IMR-90 (cell line): ENCODE measurements at regions not wholly inside any gene's neighbourhood (a gene's known extent, or its start where the extent isn't known, plus 50 kb on each side); places are given as distances from the start of the nearest gene placed in this dataset.

Experiments
- ATAC-seq: fragments of 200-7000 bp; cut with Tn5 transposase; 2 replicates; pipeline ENCODE4 v1.9.1; 2020; ENCODE audit warnings: low read depth, mild to moderate bottlenecking, moderate library complexity
- BruUV-seq: library from RNA; stranded (reverse); fragments of 400-500 nt; replicated peaks from 2 replicates; lab custom pipeline; 2021; lab: Mats Ljungman, UMichigan
- CTCF ChIA-PET: fragments of 300-600 bp; formaldehyde crosslinking; extraction: SDS; loops from one replicate; lab custom pipeline; 2021; ENCODE audit warnings: antibody characterized with exemption; lab: Yijun Ruan, JAX
- POLR2A ChIA-PET: fragments of 300-600 bp; sonication (Branson Sonifier 250); formaldehyde crosslinking; loops from one replicate; lab custom pipeline; 2022; ENCODE audit warnings: antibody characterized with exemption; ENCODE audit not compliant: unreplicated experiment; lab: Charles Lee
- DNase-seq: peaks from one replicate; pipeline ENCODE4 v3.0.0; 2013
- H2AFZ ChIP-seq: replicated peaks from 2 replicates; pipeline ENCODE3; 2013; ENCODE audit warnings: low read length, mild to moderate bottlenecking; ENCODE audit not compliant: poor library complexity
- H2AK5ac ChIP-seq: 2 replicates; pipeline ENCODE4 v1.6.1; 2013; ENCODE audit warnings: low read depth, low read length, inconsistent platforms
- H2AK9ac ChIP-seq: replicated peaks from 2 replicates; pipeline ENCODE3; 2013; ENCODE audit warnings: mild to moderate bottlenecking, low read depth, low read length, moderate library complexity; ENCODE audit not compliant: poor library complexity
- H2BK120ac ChIP-seq: 2 replicates; pipeline ENCODE4 v1.6.1; 2013; ENCODE audit warnings: low read depth, low read length, inconsistent platforms
- H2BK15ac ChIP-seq: 3 replicates; pipeline ENCODE4 v1.6.1; 2013; ENCODE audit warnings: low read depth, low read length, inconsistent platforms
- H2BK20ac ChIP-seq: 2 replicates; pipeline ENCODE4 v1.6.1; 2013; ENCODE audit warnings: low read depth, mild to moderate bottlenecking, inconsistent platforms, low read length, moderate library complexity
- H2BK5ac ChIP-seq: 2 replicates; pipeline ENCODE4 v1.6.1; 2013; ENCODE audit warnings: mild to moderate bottlenecking, low read depth, low read length, inconsistent platforms; ENCODE audit not compliant: poor library complexity, severe bottlenecking
- H3K14ac ChIP-seq: replicated peaks from 2 replicates; pipeline ENCODE4 v1.6.1; 2013; ENCODE audit warnings: low read depth, low read length, inconsistent platforms
- H3K18ac ChIP-seq: 2 replicates; pipeline ENCODE4 v1.6.1; 2013; ENCODE audit warnings: low read depth, low read length, control low read depth
- H3K23ac ChIP-seq: 2 replicates; pipeline ENCODE4 v1.6.1; 2013; ENCODE audit warnings: low read depth, low read length, inconsistent platforms
- H3K27ac ChIP-seq: 2 replicates; pipeline ENCODE4 v1.5.1; 2013; ENCODE audit warnings: mild to moderate bottlenecking, control low read depth, low read length; ENCODE audit not compliant: insufficient read depth
- H3K27me3 ChIP-seq: 2 replicates; pipeline ENCODE4 v1.6.1; 2013; ENCODE audit warnings: low read length; ENCODE audit not compliant: control insufficient read depth, insufficient read depth
- H3K36me3 ChIP-seq: 2 replicates; pipeline ENCODE4 v1.6.1; 2013; ENCODE audit warnings: low read length, mixed read lengths; ENCODE audit not compliant: control insufficient read depth, insufficient read depth
- H3K4ac ChIP-seq: 2 replicates; pipeline ENCODE4 v1.6.1; 2013; ENCODE audit warnings: low read depth, low read length, inconsistent platforms
- H3K4me1 ChIP-seq: 2 replicates; pipeline ENCODE4 v1.6.1; 2013; ENCODE audit warnings: low read length, mixed read lengths; ENCODE audit not compliant: control insufficient read depth, insufficient read depth
- H3K4me2 ChIP-seq: 2 replicates; pipeline ENCODE4 v1.6.1; 2013; ENCODE audit warnings: low read depth, mild to moderate bottlenecking, control low read depth, low read length, moderate library complexity
- H3K4me3 ChIP-seq: 2 replicates; pipeline ENCODE4 v1.5.1; 2013; ENCODE audit warnings: low read depth, mild to moderate bottlenecking, control low read depth, low read length, moderate library complexity; ENCODE audit not compliant: insufficient read depth
- H3K56ac ChIP-seq: 2 replicates; pipeline ENCODE4 v1.6.1; 2013; ENCODE audit warnings: low read length, inconsistent platforms; ENCODE audit not compliant: insufficient read depth; ENCODE audit errors: extremely low read depth
- H3K79me1 ChIP-seq, 2 experiments: 2 replicates each; pipeline ENCODE4 v1.6.1; 2013; ENCODE audit warnings: low read length in 2 of 2, inconsistent platforms in 1 of 2, low read depth in 1 of 2
- H3K9ac ChIP-seq: 2 replicates; pipeline ENCODE4 v1.6.1; 2013; ENCODE audit warnings: low read depth, low read length, control low read depth
- H3K9me1 ChIP-seq: 2 replicates; pipeline ENCODE4 v1.6.1; 2013; ENCODE audit warnings: low read length, inconsistent platforms; ENCODE audit not compliant: insufficient read depth
- H3K9me3 ChIP-seq: 2 replicates; pipeline ENCODE4 v1.6.1; 2013; ENCODE audit warnings: low read length; ENCODE audit not compliant: control insufficient read depth, insufficient read depth
- H4K20me1 ChIP-seq: 2 replicates; pipeline ENCODE4 v1.6.1; 2013; ENCODE audit warnings: low read length, inconsistent platforms; ENCODE audit not compliant: insufficient read depth
- H4K5ac ChIP-seq: 2 replicates; pipeline ENCODE4 v1.6.1; 2013; ENCODE audit warnings: mild to moderate bottlenecking, low read depth, low read length, control low read depth
- H4K8ac ChIP-seq, 2 experiments: 2 replicates each; pipeline ENCODE4 v1.6.1; 2013; ENCODE audit warnings: low read depth in 2 of 2, low read length in 2 of 2, control low read depth in 1 of 2, inconsistent platforms in 1 of 2
- H4K91ac ChIP-seq: 2 replicates; pipeline ENCODE4 v1.6.1; 2013; ENCODE audit warnings: low read depth, low read length, inconsistent platforms; ENCODE audit not compliant: insufficient read depth
- CHD1 ChIP-seq: IDR thresholded peaks from 2 replicates; pipeline ENCODE4 v1.6.1; 2012; ENCODE audit warnings: low read depth, low read length, improper control_type of control experiment
- ELK1 ChIP-seq: fragments of 150-350 bp; IDR thresholded peaks from 2 replicates; pipeline ENCODE4 v1.6.1; 2016; ENCODE audit warnings: low read depth, mild to moderate bottlenecking, low read length, moderate library complexity, borderline replicate concordance
- FOS ChIP-seq: fragments of 150-350 bp; IDR thresholded peaks from 2 replicates; pipeline ENCODE4 v1.6.1; 2016; ENCODE audit warnings: low read depth, low read length
- MAFK ChIP-seq: IDR thresholded peaks from 2 replicates; pipeline ENCODE4 v1.6.1; 2012; ENCODE audit warnings: low read depth, low read length, improper control_type of control experiment
- MAZ ChIP-seq: IDR thresholded peaks from 2 replicates; pipeline ENCODE4 v1.6.1; 2012; ENCODE audit warnings: low read depth, mild to moderate bottlenecking, low read length, improper control_type of control experiment, moderate library complexity, borderline replicate concordance
- NFE2L2 ChIP-seq: fragments of 150-350 bp; IDR thresholded peaks from 2 replicates; pipeline ENCODE4 v1.6.1; 2016; ENCODE audit warnings: low read depth, mild to moderate bottlenecking, low read length
- POLR2A ChIP-seq: IDR thresholded peaks from 2 replicates; pipeline ENCODE4 v1.6.1; 2012; ENCODE audit warnings: mild to moderate bottlenecking, low read depth, low read length
- RCOR1 ChIP-seq: IDR thresholded peaks from 2 replicates; pipeline ENCODE4 v1.6.1; 2012; ENCODE audit warnings: mild to moderate bottlenecking, low read length, improper control_type of control experiment; ENCODE audit not compliant: insufficient replicate concordance
- SMC3 ChIP-seq: fragments of 150-350 bp; IDR thresholded peaks from 2 replicates; pipeline ENCODE4 v1.6.1; 2016; ENCODE audit warnings: low read depth, mild to moderate bottlenecking, antibody characterized with exemption, low read length, moderate library complexity
- WGBS, 2 experiments: methylation state at CpG; one replicate each; pipeline versions ENCODE4 v1.1.5 to v1.1.7; 2013; ENCODE audit warnings: missing lambda C conversion rate in 2 of 2; ENCODE audit not compliant: insufficient read length in 1 of 2; ENCODE audit errors: extremely low coverage in 2 of 2; 5-methylcytosine and 5-hydroxymethylcytosine counted together
- dilution Hi-C: fragments of 300-500 bp; cut with HindIII; formaldehyde crosslinking; loops from one replicate; pipeline ENCODE4 v1.14.3; 2018; ENCODE audit warnings: low sequenced_read_pairs; ENCODE audit not compliant: unreplicated experiment
- in situ Hi-C: fragments of 300-500 bp; cut with MboI; formaldehyde crosslinking; loops from 3 replicates; pipeline ENCODE4 v1.14.3; 2019; ENCODE audit warnings: low sequenced_read_pairs, inconsistent platforms, mixed read lengths
- intact Hi-C: fragments of 100-400 bp; cut with micrococcal nuclease; formaldehyde crosslinking; loops from 2 replicates; pipeline ENCODE4 v1.10.0; 2022
- TF ChIP-seq, protein P1 (sequence below): conservative IDR thresholded peaks from 2 replicates; pipeline ENCODE4 v1.5.1; 2012; ENCODE audit warnings: mild to moderate bottlenecking, low read depth, low read length, improper control_type of control experiment
- TF ChIP-seq, protein P2 (sequence below): fragments of 150-350 bp; IDR thresholded peaks from 2 replicates; pipeline ENCODE4 v1.6.1; 2017; ENCODE audit warnings: mild to moderate bottlenecking, antibody characterized with exemption, low read length, low read depth

DNA sequence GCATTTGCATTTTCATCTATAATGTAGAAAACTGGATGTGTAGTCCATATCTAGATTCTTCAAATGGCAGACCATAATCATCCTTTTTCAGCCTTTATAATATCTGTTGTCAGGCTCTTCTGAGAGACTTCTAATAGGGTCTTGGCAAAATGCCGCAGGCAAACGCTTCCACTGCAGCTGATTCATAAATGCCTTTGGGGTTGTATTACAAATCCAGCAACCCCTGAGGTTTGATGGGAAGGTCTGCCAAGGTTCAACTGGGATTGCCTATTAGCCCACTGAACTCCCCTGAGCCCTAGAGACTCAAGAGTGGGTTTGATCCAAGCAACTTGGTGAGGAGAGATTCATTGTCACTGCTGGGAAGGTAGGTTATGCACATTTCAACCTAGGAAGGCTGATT lies 365.2 kb upstream of the POU3F2 start:
- CTCF ChIA-PET: no interaction called here
- POLR2A ChIA-PET: no interaction called here
- DNase-seq (no peak), ATAC-seq (no peak)
- Histone ChIP-seq H3K27me3 (no peaks in the 10 kb centered on the region), H3K9me1 (no peaks in the 10 kb centered on the region), H3K23ac (no peak overlapping the region), H3K18ac (no peak overlapping the region), H3K27ac (no peak overlapping the region), H3K4me2 (no peak overlapping the region), H3K4me1 (no peaks in the 10 kb centered on the region), H4K8ac (no peak overlapping the region), H3K4me3 (no peak overlapping the region), H2BK20ac (no peak overlapping the region), H2BK5ac (no peak overlapping the region), H3K9ac (no peak overlapping the region), H2BK120ac (no peak overlapping the region), H3K79me1 (no peaks in the 10 kb centered on the region), H3K9me3 (peaks cover 3% of the 10 kb centered on the region), H3K4ac (no peak overlapping the region), H4K20me1 (no peaks in the 10 kb centered on the region), H2BK15ac (no peak overlapping the region), H3K56ac (no peak overlapping the region), H3K36me3 (no peaks in the 10 kb centered on the region), H2AFZ (no peak overlapping the region), H4K91ac (no peak overlapping the region), H2AK5ac (no peak overlapping the region), H3K14ac (no peak overlapping the region), H2AK9ac (no peak overlapping the region), H4K5ac (no peak overlapping the region)
- intact Hi-C loops (no loop called here), dilution Hi-C loops (no loop called here), in situ Hi-C loops (no loop called here)
- 62% methylated on average over 2 of the region's 2 CpGs; no CpG with 5 or more reads in 1 of the 2 experiments for WGBS, 2 experiments
- TF ChIP-seq RCOR1 (no peak), POLR2A (no peak), MAFK (no peak), MAZ (no peak), SMC3 (no peak), CHD1 (no peak), FOS (no peak), NFE2L2 (no peak), ELK1 (no peak)
- TF ChIP-seq, protein P1, sequence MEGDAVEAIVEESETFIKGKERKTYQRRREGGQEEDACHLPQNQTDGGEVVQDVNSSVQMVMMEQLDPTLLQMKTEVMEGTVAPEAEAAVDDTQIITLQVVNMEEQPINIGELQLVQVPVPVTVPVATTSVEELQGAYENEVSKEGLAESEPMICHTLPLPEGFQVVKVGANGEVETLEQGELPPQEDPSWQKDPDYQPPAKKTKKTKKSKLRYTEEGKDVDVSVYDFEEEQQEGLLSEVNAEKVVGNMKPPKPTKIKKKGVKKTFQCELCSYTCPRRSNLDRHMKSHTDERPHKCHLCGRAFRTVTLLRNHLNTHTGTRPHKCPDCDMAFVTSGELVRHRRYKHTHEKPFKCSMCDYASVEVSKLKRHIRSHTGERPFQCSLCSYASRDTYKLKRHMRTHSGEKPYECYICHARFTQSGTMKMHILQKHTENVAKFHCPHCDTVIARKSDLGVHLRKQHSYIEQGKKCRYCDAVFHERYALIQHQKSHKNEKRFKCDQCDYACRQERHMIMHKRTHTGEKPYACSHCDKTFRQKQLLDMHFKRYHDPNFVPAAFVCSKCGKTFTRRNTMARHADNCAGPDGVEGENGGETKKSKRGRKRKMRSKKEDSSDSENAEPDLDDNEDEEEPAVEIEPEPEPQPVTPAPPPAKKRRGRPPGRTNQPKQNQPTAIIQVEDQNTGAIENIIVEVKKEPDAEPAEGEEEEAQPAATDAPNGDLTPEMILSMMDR: no peak
- TF ChIP-seq, protein P2, sequence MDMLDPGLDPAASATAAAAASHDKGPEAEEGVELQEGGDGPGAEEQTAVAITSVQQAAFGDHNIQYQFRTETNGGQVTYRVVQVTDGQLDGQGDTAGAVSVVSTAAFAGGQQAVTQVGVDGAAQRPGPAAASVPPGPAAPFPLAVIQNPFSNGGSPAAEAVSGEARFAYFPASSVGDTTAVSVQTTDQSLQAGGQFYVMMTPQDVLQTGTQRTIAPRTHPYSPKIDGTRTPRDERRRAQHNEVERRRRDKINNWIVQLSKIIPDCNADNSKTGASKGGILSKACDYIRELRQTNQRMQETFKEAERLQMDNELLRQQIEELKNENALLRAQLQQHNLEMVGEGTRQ: no peak
- no TSS peak for BruUV-seq
